ENCODE measurements at regions not wholly inside any gene's neighbourhood (a gene's known extent, or its start where the extent isn't known, plus 50 kb on each side); places are given as distances from the start of the nearest gene placed in this dataset.

DNA sequence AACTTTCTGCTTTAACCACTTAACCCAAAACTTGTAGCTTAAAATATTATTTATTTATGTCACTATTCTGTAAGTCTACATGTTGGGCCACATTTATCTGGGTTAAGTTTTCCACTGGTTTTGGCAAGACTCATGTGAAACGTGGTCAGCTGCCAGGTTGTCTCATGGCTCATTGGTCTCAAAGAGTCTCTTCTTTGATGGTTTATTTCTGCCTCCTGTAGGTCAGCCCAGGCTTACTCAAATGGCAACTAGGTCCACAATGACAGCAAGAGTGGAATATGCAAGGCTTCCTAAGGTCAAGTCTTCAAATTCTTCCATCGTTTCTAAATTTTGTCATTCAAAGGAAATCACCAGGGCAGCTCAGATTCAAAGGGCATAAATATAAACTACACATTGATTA, 828.7 kb downstream of the PCDH7 start:
- DNase-seq = no peak

GRCh38 chr4:31549256-31549655, 829.1 kb downstream of the PCDH7 start:
- no peak for DNase-seq

- no peak for DNase-seq
Observed at GRCh38 chr4:31557437-31557836, 837.3 kb downstream of the PCDH7 start.

DNA sequence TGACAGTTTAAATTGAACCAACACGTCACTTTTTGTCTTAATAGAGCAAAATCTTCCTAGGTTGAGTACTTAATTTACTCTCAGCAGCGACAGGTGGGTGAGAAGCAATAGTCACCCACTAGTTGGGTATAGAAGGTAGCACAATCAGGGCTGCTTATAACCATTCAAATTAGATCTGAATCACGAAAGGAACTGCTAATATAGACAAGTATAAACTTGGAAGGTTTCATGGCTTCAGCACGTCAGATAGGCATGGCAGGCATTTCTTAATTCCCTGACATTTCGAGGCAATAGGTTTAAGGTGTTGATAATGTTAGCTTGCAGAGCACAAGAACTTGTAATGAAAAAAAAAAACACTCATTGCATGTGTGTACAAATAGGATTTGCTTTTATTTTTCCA, 853.4 kb downstream of the PCDH7 start:
- DNase-seq = no peak

GRCh38 chr4:31575504-31575903, 855.3 kb downstream of the PCDH7 start:
- DNase-seq = no peak

GRCh38 chr4:31580843-31581242, 860.7 kb downstream of the PCDH7 start:
- DNase-seq = no peak

- DNase-seq = no peak
Observed at GRCh38 chr4:31585503-31585902, 865.3 kb downstream of the PCDH7 start.

GRCh38 chr4:31592293-31592692, 872.1 kb downstream of the PCDH7 start:
- DNase-seq = no peak

GRCh38 chr4:31595496-31595895, 875.3 kb downstream of the PCDH7 start:
- no peak for DNase-seq

DNA sequence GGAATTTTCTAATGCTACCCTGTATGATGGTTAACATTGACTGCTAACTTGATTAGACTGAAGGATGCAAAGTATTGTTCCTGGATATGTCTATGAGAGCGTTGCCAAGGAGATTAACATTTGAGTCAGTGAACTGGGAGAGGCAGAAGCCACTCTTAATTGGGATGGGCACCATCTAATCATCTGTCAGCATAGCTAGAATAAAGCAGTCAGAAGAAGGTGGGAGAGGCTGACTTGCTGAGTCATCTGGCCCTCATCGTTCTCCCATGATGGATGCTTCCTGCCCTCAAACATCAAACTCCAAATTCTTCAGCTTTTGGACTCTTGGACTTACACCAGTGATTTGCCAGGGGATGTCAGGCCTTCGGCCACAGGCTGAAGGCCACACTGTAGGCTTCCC, 878.5 kb downstream of the PCDH7 start:
- DNase-seq = no peak

GRCh38 chr4:31601793-31602192, 881.6 kb downstream of the PCDH7 start:
- DNase-seq = no peak

DNA sequence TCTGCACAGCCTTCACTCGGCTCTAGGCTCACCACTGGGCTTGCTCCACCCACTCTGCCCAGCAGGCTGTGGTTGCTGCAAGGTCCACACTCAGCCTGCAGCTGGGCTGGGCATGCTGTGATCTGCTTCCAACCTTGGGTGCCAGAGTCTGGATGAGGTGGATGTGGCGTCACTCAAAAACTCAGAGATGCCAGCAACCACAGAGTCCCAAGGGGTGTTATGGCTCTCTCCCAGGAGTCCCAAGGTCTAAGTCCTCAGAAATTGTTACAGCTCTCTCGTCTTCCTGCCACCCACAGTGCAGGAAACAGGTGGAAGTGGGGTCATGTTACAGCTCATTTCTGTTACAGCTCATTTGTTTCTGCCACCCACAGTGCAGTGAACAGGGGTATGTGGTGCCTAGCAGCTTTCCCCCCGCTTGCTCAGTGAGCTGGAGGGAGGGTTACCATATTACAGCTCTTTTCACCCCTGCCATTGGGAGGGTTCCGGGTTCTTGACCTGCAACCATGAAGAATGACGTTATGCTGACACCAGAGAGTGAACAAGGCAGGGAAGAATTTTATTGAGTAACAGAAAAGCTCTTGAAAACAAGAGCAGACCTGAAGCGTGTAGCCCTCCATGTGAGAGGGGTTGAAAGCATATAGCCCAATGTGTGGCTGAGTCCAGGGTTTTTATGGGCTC, 893.9 kb downstream of the PCDH7 start:
- DNase-seq = no peak

DNA sequence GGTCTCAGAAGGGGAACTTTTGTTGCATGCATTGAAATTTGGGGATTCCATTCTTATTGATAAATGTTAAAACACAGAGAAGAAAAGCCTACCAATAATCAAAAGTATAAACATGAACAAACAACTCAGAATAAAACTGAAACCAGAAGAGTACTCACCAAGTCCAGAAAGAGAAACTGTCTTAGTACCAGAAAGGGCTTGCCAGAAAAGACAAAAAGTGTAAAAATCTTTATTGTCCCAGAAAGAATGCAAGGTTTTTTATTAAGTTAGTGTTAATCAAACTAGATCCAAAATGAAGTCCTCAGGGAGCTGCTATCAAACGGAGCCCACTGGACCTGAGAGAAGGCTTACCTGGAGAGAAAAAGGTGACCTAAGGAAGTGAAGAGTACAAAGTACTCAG, 897.5 kb downstream of the PCDH7 start:
- no peak for DNase-seq

GRCh38 chr4:31620476-31620875, 900.3 kb downstream of the PCDH7 start:
- no peak for DNase-seq

DNA sequence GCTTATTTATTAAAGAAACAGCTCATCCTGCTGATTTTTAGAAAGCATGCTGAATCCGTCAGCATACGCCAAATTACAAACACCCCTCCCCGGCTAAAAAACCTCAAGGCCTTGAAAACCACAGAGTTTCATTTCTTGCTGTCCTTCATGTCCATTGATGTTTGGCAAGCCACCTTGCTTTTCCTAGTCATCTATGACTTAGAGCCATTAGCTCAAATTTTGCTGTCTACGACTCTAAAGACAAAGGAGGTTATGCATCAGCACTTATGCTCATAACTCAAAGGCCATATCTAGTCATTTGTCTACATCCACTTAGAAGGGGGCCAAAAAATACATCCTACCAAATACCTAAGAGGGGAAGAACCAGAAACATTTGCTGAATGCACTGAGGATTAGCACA, 925.1 kb downstream of the PCDH7 start:
- no peak for DNase-seq

- no peak for DNase-seq
Observed at GRCh38 chr4:31647786-31648185, 927.6 kb downstream of the PCDH7 start.

GRCh38 chr4:31649878-31650277, 929.7 kb downstream of the PCDH7 start:
- DNase-seq = no peak

- no peak for DNase-seq
Observed at GRCh38 chr4:31651541-31651940, 931.4 kb downstream of the PCDH7 start.

DNA sequence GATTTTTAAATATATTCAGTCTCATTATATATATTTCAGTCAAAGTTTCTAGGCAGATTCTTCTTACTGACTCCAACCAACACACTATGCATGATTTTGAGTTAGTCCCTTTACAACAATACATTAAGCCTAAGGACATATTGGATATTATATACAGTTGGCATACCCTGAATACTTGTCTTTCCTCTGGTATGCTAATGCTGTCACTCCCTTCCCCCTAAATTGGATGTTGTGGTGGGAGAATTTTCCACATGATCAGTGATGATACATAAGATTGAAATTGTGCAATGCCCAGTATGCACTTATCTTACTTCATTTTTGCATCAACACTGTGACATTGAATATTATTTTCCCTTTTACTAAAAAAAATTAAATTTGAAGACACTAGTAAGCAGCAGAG, 935.2 kb downstream of the PCDH7 start:
- DNase-seq = peak; percentile 8

GRCh38 chr4:31657859-31658570, 937.8 kb downstream of the PCDH7 start:
- no peak for DNase-seq

DNA sequence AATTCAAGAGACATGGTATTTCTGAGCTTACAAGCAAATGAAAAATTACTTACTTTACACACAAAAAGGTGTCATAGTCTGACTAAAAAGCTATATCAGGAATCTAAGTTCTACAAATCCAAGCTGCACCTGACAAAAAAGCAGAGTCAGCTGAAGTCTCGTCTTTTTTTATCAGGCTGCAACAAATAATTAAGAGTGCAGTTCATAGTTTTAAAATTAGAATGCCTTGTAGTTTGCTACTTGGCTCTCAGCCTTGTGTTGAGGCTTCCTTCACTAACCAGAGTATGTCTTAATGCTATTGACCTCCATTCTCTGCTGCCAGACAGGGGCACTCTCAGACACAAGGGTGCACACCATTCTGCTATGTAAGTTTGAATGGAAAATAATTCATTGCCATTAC, 940.7 kb downstream of the PCDH7 start:
- no peak for DNase-seq

DNA sequence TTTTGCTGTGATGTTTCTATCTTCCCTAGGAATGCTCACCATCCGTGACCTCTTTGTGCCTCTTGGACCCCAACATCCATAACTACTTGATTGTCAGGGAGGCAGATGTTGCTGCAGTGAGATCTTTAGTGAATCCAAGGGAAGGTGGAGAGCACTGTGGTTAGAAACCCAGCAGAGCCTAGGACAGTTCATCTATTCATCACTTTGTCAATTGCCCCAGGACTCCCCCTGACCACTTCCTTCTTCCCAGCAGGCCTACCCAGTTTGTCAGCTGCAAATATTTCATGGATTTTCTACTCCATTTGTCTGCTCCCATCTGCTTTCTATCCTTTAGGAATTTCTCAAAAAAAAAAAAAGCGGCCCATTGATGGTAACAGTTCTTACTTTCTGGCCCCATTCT, 942.8 kb downstream of the PCDH7 start:
- DNase-seq = no peak

DNA sequence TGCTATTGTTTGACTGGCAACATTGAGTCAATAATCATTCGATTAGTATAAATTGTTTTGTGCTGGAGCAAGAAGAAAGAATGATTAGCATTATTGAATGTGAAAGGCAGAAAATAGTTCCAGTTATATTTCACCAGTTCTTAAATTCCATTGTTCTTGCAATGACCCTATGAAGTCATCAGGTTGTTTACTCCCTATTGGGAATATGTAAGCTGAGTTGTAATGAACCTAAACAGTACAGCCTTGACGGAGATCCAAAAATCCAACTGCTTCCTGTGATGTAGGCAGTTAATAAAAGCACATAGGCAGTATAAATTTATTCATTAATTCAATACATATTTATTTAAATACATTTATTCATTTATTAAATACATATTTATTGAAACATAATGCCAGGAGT, 947.5 kb downstream of the PCDH7 start:
- DNase-seq = no peak

- no peak for DNase-seq
Observed at GRCh38 chr4:31674313-31674947, 954.3 kb downstream of the PCDH7 start.
